GM23338 (cell line): ENCODE measurements at regions not wholly inside any gene's neighbourhood (a gene's known extent, or its start where the extent isn't known, plus 50 kb on each side); places are given as distances from the start of the nearest gene placed in this dataset.
"Not testable (repeated sequence)": the region's sequence is repeated elsewhere in the genome, so short reads cannot be mapped to it uniquely, and the experiment has no call there.

Experiments
- ATAC-seq: fragments of 200-7000 bp; cut with Tn5 transposase; 3 replicates; pipeline ENCODE4 v1.9.1; 2020
- DNase-seq: peaks from one replicate; pipeline ENCODE4 v3.0.0-alpha.2; 2015; ENCODE audit warnings: low spot score
- H2AFZ ChIP-seq: fragments of 200-600 bp; sonication (generic); 2 replicates; pipeline ENCODE4 v1.8.0; 2016; ENCODE audit warnings: antibody characterized with exemption, mild to moderate bottlenecking, moderate library complexity
- H3F3A ChIP-seq: fragments of 200-600 bp; sonication (generic); replicated peaks from 2 replicates; pipeline ENCODE4 v1.8.0; 2017; ENCODE audit warnings: antibody characterized with exemption, mixed run types, low read depth
- H3K27ac ChIP-seq: fragments of 200-600 bp; sonication (generic); 2 replicates; pipeline ENCODE4 v1.6.1; 2016; ENCODE audit warnings: low read depth
- H3K27me3 ChIP-seq: fragments of 200-600 bp; sonication (generic); 2 replicates; pipeline ENCODE4 v1.8.0; 2016; ENCODE audit warnings: mild to moderate bottlenecking, mixed run types, moderate library complexity; ENCODE audit not compliant: insufficient read depth
- H3K36me3 ChIP-seq: fragments of 200-600 bp; sonication (generic); 2 replicates; pipeline ENCODE4 v1.8.0; 2016; ENCODE audit warnings: mild to moderate bottlenecking; ENCODE audit not compliant: insufficient read depth
- H3K4me1 ChIP-seq: fragments of 200-600 bp; sonication (generic); 2 replicates; pipeline ENCODE4 v1.8.0; 2016; ENCODE audit warnings: mild to moderate bottlenecking, moderate library complexity; ENCODE audit not compliant: insufficient read depth
- H3K4me2 ChIP-seq: fragments of 200-600 bp; sonication (generic); 2 replicates; pipeline ENCODE4 v1.7.1; 2017; ENCODE audit warnings: mixed run types
- H3K4me3 ChIP-seq: fragments of 200-600 bp; sonication (generic); 2 replicates; pipeline ENCODE4 v1.6.1; 2016; ENCODE audit warnings: mixed run types
- H3K79me2 ChIP-seq: fragments of 200-600 bp; sonication (generic); replicated peaks from 2 replicates; pipeline ENCODE4 v1.8.0; 2017; ENCODE audit warnings: mild to moderate bottlenecking; ENCODE audit not compliant: insufficient read depth
- H3K9me2 ChIP-seq: fragments of 200-600 bp; sonication (generic); 2 replicates; pipeline ENCODE4 v1.8.0; 2017; ENCODE audit not compliant: insufficient read depth
- H4K20me1 ChIP-seq: fragments of 200-600 bp; sonication (generic); replicated peaks from 2 replicates; pipeline ENCODE4 v1.8.0; 2017; ENCODE audit warnings: mild to moderate bottlenecking; ENCODE audit not compliant: insufficient read depth
- H3K27ac Mint-ChIP-seq: 2 replicates; pipeline ENCODE4 v1.8.0; 2020; ENCODE audit warnings: inconsistent platforms, mild to moderate bottlenecking, moderate library complexity, mixed read lengths
- H3K27me3 Mint-ChIP-seq: 3 replicates; pipeline ENCODE4 v1.8.0; 2022; ENCODE audit warnings: low read depth, mild to moderate bottlenecking, moderate library complexity, mixed read lengths, inconsistent platforms; ENCODE audit not compliant: insufficient read depth, poor library complexity
- H3K36me3 Mint-ChIP-seq: 3 replicates; pipeline ENCODE4 v1.8.0; 2021; ENCODE audit warnings: low read depth, mild to moderate bottlenecking, inconsistent platforms, moderate library complexity, mixed read lengths
- H3K4me1 Mint-ChIP-seq: 3 replicates; pipeline ENCODE4 v1.8.0; 2020; ENCODE audit warnings: mild to moderate bottlenecking, inconsistent platforms, mixed read lengths
- H3K4me3 Mint-ChIP-seq: 3 replicates; pipeline ENCODE4 v1.8.0; 2021; ENCODE audit warnings: moderate library complexity, mild to moderate bottlenecking, inconsistent platforms, mixed read lengths
- H3K9me3 Mint-ChIP-seq: 3 replicates; pipeline ENCODE4 v1.8.0; 2020; ENCODE audit warnings: moderate library complexity, mild to moderate bottlenecking, inconsistent platforms, mixed read lengths
- ETS1 ChIP-seq: IDR thresholded peaks from 2 replicates; pipeline ENCODE4 v1.6.1; 2016; ENCODE audit warnings: antibody characterized with exemption
- POLR2AphosphoS5 ChIP-seq: IDR thresholded peaks from 2 replicates; pipeline ENCODE4 v1.6.1; 2016; ENCODE audit warnings: antibody characterized with exemption, low read depth
- ZNF114 ChIP-seq: fragments of 250-450 bp; sonication (Bioruptor Pico); IDR thresholded peaks from 2 replicates; pipeline ENCODE4 v1.5.0; 2020; ENCODE audit warnings: mild to moderate bottlenecking, moderate library complexity
- ZNF331 ChIP-seq: fragments of 250-450 bp; sonication (Bioruptor Pico); IDR thresholded peaks from 2 replicates; pipeline ENCODE4 v1.5.0; 2020; ENCODE audit warnings: low read depth, mild to moderate bottlenecking, moderate library complexity
- ZNF462 ChIP-seq: fragments of 250-450 bp; sonication (Bioruptor Pico); IDR thresholded peaks from 2 replicates; pipeline ENCODE4 v1.5.0; 2020; ENCODE audit warnings: mild to moderate bottlenecking, moderate library complexity

DNA sequence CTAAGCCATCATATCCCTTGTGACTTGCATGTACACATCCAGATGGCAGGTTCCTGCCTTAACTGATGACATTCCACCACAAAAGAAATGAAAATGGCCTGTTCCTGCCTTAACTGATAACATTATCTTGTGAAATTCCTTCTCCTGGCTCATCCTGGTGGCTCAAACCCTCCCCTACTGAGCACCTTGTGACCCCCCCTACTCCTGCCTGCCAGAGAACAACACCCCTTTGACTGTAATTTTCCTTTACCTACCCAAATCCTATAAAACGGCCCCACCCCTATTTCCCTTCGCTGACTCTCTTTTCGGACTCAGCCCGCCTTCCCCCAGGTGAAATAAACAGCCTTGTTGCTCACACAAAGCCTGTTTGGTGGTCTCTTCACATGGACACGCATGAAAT lies 390.0 kb downstream of the TUSC1 start:
- not testable (repeated sequence) for H4K20me1 ChIP-seq, H3K9me2 ChIP-seq, H3K79me2 ChIP-seq, H3K4me3 ChIP-seq, H3K27ac Mint-ChIP-seq, ATAC-seq, H3K4me3 Mint-ChIP-seq, H3K9me3 Mint-ChIP-seq, H3K4me1 Mint-ChIP-seq, H2AFZ ChIP-seq, H3K27me3 ChIP-seq, H3K36me3 Mint-ChIP-seq, DNase-seq, H3K27me3 Mint-ChIP-seq, H3F3A ChIP-seq, H3K27ac ChIP-seq, H3K36me3 ChIP-seq, H3K4me2 ChIP-seq, H3K4me1 ChIP-seq

DNA sequence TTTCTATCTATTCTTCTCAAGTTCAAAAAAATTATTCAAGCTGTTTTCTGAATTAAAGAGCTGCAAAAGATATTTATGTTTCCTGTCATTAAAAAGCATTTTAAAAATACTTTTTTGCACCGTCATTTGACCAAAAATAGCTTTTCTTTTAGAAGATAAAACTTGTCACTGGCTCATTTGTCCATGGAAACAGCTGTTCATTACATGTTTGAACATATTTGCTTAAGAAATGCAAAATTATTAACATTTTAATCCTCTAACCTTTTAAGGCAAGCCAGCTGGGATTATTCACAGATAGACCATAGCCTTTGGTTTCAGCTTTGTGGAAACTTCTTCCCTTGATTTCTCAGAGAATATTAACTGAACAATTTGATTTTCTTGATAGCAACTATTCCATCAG lies 393.9 kb downstream of the TUSC1 start:
- no peak overlapping the region for H3K27ac Mint-ChIP-seq
- no peak overlapping the region for H2AFZ ChIP-seq
- no peak overlapping the region for H3K4me2 ChIP-seq

More for the DNA sequence above, 393.9 kb downstream of the TUSC1 start:
- TF ChIP-seq ZNF462 (CRISPR knock-in tag) (no peak), ZNF114 (CRISPR knock-in tag) (no peak), POLR2AphosphoS5 (no peak), ETS1 (no peak), ZNF331 (CRISPR knock-in tag) (no peak)
- Histone ChIP-seq H4K20me1 (no peaks in the 10 kb centered on the region), H3K79me2 (no peaks in the 10 kb centered on the region), H3K27me3 (no peaks in the 10 kb centered on the region), H3F3A (no peaks in the 10 kb centered on the region), H3K4me3 (no peak overlapping the region), H3K36me3 (no peaks in the 10 kb centered on the region), H3K27ac (no peak overlapping the region), H3K9me2 (0 out of 2 replicates have a peak, but pooled peaks cover 5% of the 10 kb centered on the region), H3K4me1 (no peaks in the 10 kb centered on the region)
- DNase-seq = no peak
- peaks cover 1% of the 10 kb centered on the region for H3K27me3 Mint-ChIP-seq
- H3K4me1 Mint-ChIP-seq = no peaks in the 10 kb centered on the region
- 0 out of 3 replicates have a peak, but pooled peaks cover 2% of the 10 kb centered on the region for H3K9me3 Mint-ChIP-seq
- no peak overlapping the region for H3K4me3 Mint-ChIP-seq
- no peak for ATAC-seq
- H3K36me3 Mint-ChIP-seq = no peaks in the 10 kb centered on the region
